ENCODE measurements at regions not wholly inside any gene's neighbourhood (a gene's known extent, or its start where the extent isn't known, plus 50 kb on each side); places are given as distances from the start of the nearest gene placed in this dataset.

DNA sequence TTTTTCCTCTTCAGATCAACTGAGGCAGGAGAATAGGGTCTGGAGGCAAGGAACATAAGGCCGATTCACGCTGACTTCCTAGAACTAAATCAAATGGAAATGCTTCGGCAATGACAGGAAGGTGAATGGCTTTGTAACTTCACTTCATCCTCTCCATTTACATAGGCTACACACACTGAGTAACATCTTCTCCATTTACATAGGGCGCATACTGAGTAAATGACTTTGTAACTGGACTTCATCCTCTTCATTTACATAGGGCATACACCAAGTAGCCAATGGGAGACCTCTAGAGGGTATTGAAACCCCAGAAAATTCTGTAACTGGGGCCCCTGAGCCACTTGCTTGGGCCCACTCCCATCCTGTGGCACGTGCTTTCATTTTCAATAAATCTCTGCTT, 71.0 kb upstream of the CPSF6 start:
- no peaks in the 10 kb centered on the region for H3K27me3 ChIP-seq
- no peak overlapping the region for H3K27ac ChIP-seq
- ATAC-seq (no peak), DNase-seq (no peak)
- in situ Hi-C loops (cut with MboI; ENCODE audit: low sequenced_read_pairs in 4 of 4) (no loop called here), intact Hi-C loops (cut with DNase I; ENCODE audit: low total_unique reads) (no loop called here)
- no peaks in the 10 kb centered on the region for H3K9me3 ChIP-seq
- H3K4me3 ChIP-seq, result no peak overlapping the region
- no peaks in the 10 kb centered on the region for H3K4me1 ChIP-seq
- H3K36me3 ChIP-seq, result no peaks in the 10 kb centered on the region
- TF ChIP-seq, protein P1, sequence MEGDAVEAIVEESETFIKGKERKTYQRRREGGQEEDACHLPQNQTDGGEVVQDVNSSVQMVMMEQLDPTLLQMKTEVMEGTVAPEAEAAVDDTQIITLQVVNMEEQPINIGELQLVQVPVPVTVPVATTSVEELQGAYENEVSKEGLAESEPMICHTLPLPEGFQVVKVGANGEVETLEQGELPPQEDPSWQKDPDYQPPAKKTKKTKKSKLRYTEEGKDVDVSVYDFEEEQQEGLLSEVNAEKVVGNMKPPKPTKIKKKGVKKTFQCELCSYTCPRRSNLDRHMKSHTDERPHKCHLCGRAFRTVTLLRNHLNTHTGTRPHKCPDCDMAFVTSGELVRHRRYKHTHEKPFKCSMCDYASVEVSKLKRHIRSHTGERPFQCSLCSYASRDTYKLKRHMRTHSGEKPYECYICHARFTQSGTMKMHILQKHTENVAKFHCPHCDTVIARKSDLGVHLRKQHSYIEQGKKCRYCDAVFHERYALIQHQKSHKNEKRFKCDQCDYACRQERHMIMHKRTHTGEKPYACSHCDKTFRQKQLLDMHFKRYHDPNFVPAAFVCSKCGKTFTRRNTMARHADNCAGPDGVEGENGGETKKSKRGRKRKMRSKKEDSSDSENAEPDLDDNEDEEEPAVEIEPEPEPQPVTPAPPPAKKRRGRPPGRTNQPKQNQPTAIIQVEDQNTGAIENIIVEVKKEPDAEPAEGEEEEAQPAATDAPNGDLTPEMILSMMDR (IDR thresholded peaks at IDR 0.05 in 4 of 5, conservative IDR thresholded peaks at IDR 0.05 in 1 of 5), result no peak
- TF ChIP-seq POLR2A (IDR thresholded peaks at IDR 0.05), result no peak

DNA sequence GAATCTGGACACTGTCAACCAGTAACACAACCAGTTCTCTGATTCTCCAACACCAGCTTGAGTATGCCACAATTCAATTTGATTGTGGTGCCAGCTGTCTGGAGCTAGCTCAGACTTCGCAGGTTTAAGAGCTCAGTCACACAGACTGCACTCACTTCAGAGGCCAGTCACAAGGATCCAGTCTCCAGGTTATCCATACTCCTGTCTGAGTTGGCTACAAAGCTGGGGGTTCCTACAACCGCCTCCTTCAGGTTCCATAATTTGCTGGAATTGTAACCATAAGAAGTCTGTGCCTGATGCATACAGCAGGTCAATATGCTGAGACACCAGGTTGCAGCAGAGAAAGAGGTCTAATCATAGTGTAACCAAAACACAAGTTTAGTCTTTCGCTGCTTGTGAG, 70.5 kb upstream of the CPSF6 start:
- no peak overlapping the region for H3K4me3 ChIP-seq
- intact Hi-C loops (cut with DNase I; ENCODE audit: low total_unique reads) (no loop called here), in situ Hi-C loops (cut with MboI; ENCODE audit: low sequenced_read_pairs in 4 of 4) (no loop called here)
- TF ChIP-seq, protein P1 (IDR thresholded peaks at IDR 0.05 in 4 of 5, conservative IDR thresholded peaks at IDR 0.05 in 1 of 5), result no peak
- no peak for TF ChIP-seq POLR2A (IDR thresholded peaks at IDR 0.05)
- H3K27me3 ChIP-seq, result no peaks in the 10 kb centered on the region
- H3K36me3 ChIP-seq, result no peaks in the 10 kb centered on the region
- ATAC-seq (no peak), DNase-seq (no peak)
- no peaks in the 10 kb centered on the region for H3K9me3 ChIP-seq
- no peaks in the 10 kb centered on the region for H3K4me1 ChIP-seq
- no peak overlapping the region for H3K27ac ChIP-seq

DNA sequence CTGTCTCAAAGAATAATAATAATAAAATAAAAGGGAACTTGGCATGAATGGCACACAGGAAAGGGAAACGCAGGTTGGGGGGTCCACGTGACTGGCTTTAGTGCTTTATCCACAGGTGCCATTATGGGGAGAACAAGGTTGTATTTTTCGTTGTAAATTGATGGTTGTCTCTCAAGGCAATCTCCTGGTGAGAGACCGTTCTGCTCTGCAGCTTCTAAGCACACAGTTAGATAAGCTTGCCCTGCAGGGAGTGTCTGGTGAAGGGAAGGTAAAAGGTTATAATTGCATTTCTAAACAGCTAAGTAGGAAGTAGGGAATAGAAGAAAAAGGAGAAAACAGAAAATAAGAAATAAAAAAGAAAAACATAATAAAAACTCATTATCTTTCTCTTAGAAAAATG, 69.1 kb upstream of the CPSF6 start:
- intact Hi-C loops (cut with DNase I; ENCODE audit: low total_unique reads), result no loop called here
- Histone ChIP-seq H3K36me3 (no peaks in the 10 kb centered on the region), H3K4me1 (no peaks in the 10 kb centered on the region), H3K27ac (no peak overlapping the region), H3K27me3 (no peaks in the 10 kb centered on the region), H3K4me3 (no peak overlapping the region), H3K9me3 (no peaks in the 10 kb centered on the region)
- DNase-seq (no peak), ATAC-seq (no peak)
- in situ Hi-C loops (cut with MboI; ENCODE audit: low sequenced_read_pairs in 4 of 4), result no loop called here
- TF ChIP-seq, protein P1 (IDR thresholded peaks at IDR 0.05 in 4 of 5, conservative IDR thresholded peaks at IDR 0.05 in 1 of 5), result no peak

DNA sequence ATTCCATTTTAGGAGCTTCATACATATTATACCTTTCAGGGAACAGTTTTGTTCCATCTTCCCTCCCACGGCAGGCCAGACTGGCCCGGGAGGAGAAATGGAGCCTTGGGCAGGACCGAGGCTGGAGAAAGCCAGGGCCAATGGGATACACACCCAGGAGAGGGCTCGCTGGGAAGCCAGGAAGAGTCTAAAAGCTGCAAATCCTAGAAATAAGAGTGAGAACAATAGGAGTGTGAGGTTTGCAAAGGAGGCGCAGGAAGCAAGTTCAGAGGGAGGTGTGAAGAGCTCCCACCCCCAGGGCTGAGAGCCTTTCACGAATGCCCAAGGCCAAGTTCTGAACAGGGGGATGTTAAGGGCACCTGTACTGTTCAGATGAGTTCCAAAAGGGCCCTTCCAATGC, 67.5 kb upstream of the CPSF6 start:
- Histone ChIP-seq H3K4me1 (no peaks in the 10 kb centered on the region), H3K27me3 (no peaks in the 10 kb centered on the region), H3K36me3 (no peaks in the 10 kb centered on the region), H3K9me3 (no peaks in the 10 kb centered on the region), H3K27ac (no peak overlapping the region), H3K4me3 (no peak overlapping the region)
- TF ChIP-seq, protein P1 (IDR thresholded peaks at IDR 0.05 in 4 of 5, conservative IDR thresholded peaks at IDR 0.05 in 1 of 5), result no peak
- TF ChIP-seq POLR2A (IDR thresholded peaks at IDR 0.05), result no peak
- DNase-seq (no peak), ATAC-seq (no peak)
- in situ Hi-C loops (cut with MboI; ENCODE audit: low sequenced_read_pairs in 4 of 4), result no loop called here
- intact Hi-C loops (cut with DNase I; ENCODE audit: low total_unique reads), result no loop called here

DNA sequence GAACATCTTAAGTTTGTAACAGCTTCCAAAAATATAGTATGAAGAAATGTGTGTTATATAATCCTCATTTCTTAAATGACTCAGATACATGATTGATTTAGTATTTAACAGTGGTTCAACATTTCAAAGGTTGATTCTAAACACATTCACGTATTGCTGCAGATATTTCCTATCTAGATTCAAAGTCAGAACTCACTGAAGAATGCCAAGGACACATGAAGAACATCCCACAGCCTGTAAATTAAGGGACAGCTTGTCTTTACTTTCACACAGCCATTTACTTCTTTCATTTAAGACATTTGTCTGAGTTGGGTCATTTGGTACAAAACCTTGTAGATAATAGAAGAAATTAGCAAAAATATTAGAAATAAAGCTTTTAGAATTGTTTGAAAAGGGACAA, 66.9 kb upstream of the CPSF6 start:
- H3K4me1 ChIP-seq, result no peaks in the 10 kb centered on the region
- no peaks in the 10 kb centered on the region for H3K9me3 ChIP-seq
- ATAC-seq (no peak), DNase-seq (no peak)
- in situ Hi-C loops (cut with MboI; ENCODE audit: low sequenced_read_pairs in 4 of 4), result no loop called here
- TF ChIP-seq, protein P1 (IDR thresholded peaks at IDR 0.05 in 4 of 5, conservative IDR thresholded peaks at IDR 0.05 in 1 of 5), result no peak
- no peak for TF ChIP-seq POLR2A (IDR thresholded peaks at IDR 0.05)
- intact Hi-C loops (cut with DNase I; ENCODE audit: low total_unique reads), result no loop called here
- no peaks in the 10 kb centered on the region for H3K36me3 ChIP-seq
- H3K4me3 ChIP-seq, result no peak overlapping the region
- H3K27me3 ChIP-seq, result no peaks in the 10 kb centered on the region
- H3K27ac ChIP-seq, result no peak overlapping the region
